ENCODE measurements at regions not wholly inside any gene's neighbourhood (a gene's known extent, or its start where the extent isn't known, plus 50 kb on each side); places are given as distances from the start of the nearest gene placed in this dataset.
A peak's percentile ranks its signal among the peaks of the same experiment; 100 is the strongest.

DNA sequence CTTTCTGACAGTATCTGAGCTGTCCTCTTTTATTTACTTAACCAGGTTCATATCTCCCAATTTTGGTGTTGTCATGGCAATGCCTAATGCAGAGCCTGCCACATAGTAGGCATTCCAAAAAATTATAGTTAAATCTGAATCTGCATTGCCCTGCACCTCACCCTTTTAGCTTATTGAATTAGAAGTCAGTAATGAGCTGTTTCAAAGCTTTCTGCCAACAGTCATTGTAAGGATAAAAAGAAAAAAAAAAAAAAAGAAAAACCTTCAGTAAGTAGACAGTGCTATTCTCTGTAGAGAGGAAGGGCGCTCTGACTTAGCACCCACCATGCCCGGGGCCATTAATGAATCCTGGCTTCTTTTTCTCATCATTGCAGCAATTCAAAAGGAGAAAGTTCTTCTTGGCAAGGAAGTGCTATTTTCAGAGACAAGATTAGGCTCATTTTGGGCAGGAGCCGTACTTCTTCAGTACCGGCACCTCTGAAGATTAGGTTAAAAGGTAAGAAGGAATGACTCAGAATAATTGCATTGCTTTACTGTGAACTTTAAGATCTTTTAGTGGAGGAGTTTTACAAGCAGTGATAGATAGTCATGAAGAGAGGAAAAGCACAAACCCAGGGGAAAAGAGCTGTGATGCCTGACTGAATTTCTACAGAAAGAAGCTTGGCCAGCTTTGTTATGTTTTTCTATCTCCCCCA lies 2041.2 kb upstream of the PIK3C3 start:
- DNase-seq (ENCODE audit: low read depth in 2 of 3, low spot score in 2 of 3): no peak

DNA sequence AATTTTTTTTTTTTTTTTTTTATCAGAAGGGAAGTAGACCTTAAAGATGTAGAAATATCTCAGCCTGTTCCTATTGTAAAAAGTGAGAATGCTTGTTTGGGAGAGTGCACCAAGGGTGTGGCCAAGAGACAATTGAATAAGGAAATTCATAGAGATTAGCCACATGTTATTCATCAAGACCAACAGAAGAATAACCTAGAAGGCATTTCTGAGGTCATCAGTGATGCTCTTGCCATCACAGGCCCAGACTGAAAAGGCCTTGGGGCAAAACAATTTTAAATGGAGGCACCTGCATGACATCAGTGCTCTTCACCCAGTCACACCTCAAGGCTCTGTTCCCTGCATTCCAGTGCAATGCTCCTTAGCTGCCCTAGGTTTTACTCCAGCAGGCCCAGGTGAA lies 2043.3 kb upstream of the PIK3C3 start:
- DNase-seq (ENCODE audit: low read depth in 2 of 3, low spot score in 2 of 3): no peak

DNA sequence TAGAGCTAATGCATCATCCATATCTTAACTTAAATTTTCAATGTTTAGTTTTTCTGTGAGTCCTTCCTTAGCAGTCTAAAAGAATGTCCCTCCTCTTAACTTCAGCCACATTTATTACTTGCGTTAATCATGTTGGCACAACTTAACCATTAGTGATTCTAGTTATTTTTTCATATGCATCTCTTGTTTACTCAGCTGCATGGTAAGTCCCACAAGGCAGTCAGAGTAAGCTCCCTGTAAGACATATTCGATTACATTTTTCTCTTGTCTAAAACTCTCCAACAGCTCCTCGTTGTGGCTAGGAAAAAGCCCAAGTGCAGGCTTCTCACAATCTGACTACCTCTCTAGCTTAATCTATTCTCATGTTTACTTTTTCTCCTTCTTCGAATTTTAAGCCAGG lies 2045.3 kb upstream of the PIK3C3 start:
- no peak for DNase-seq (ENCODE audit: low read depth in 2 of 3, low spot score in 2 of 3)

DNA sequence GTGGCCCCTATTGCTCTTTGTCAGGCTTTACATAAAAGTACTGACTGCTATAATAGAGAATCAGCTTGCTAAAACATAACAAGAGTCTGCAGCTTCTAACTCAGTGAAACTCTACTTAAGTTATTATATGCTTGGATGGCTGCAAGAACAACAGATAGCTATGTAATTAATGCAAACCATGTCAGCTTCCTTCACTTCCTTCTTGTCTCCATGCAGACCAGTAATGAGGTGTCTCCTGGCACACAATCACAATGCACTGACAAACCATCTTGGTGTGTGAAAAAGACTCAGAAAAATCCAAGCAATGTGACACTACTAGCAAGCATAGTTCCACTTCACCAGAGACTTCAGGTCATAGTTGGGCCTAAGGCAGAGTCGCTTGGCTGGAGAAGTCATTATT lies 2068.9 kb upstream of the PIK3C3 start:
- no peak for DNase-seq (ENCODE audit: low read depth in 2 of 3, low spot score in 2 of 3)

DNA sequence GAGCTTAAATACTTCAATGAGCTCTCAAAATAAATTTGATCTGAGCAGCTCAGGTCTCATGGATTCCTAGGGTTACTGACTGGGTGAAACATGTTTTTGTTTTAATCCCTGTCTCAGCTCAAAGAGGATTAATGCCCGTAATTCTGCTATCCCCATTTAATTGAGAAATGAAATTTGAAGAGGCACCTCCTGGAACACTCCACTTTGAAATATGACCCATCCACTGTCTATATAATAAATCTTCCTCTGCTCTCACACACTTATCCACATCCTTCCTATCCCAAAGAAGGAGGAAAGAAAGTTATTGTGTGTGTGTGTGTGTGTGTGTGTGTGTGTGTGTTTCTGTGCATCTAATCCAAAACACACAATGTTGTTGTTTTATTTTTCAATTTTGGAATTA lies 2082.4 kb upstream of the PIK3C3 start:
- DNase-seq (ENCODE audit: low read depth in 2 of 3, low spot score in 2 of 3): no peak

DNA sequence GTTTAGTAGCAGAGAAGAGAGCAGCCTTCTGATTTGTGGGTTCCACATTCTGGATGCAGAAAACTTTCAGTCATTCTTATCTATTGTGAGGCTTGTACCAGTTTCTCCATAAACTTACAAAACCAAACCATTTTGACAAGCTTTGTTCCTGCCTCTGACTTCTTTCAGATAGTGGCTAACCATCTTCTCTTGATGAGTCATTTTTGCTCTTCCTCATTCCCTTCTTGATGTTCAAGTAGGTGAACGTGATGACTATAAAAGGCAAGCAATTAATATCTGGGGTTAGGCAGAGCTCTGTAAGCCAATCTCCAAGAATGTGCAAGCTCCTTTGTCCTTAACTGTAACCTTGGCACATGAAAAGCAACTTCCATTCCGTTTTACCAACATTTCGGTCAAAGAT lies 2083.1 kb upstream of the PIK3C3 start:
- peak in 1 of 3 donors; percentile 11 for DNase-seq (ENCODE audit: low read depth in 2 of 3, low spot score in 2 of 3)

DNA sequence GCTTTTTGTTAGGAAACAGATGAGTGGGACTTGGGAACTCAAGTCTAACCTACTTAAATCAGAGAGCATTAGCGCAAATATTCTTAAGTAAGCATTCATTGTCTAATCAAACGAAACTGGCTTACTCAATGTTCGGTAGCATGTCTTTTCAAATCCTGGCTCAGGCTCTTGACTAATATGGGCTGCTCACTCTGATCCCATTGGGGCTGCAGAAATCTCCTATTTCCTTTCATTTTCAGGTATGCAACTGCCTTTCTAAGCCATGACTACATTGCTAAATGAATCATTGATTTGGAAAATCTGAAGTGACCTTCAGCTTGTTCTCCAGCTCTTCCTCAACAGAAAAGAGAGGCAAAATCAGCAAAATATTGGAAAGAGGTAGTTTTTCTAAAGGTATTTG lies 2084.4 kb upstream of the PIK3C3 start:
- DNase-seq (ENCODE audit: low read depth in 2 of 3, low spot score in 2 of 3): no peak

DNA sequence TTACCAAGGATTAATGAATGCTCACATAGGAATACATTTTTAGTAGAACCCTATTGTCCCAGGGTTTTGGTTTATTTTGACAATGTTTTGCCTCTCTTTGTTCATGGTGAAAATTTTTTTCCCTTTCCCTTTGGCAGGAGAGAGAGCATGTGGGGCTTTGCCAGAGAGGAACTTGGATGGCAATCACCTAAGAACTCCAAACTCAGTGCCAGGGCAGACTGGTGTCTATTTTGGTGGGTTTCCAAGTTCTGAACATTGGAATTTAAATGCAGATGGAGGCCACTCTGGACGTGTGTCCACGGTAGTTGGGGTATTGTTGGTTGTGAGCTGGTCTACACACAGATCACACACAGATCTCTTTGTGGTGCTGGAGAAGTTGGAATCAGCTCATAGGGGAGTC lies 2091.1 kb upstream of the PIK3C3 start:
- DNase-seq (ENCODE audit: low read depth in 2 of 3, low spot score in 2 of 3): no peak

DNA sequence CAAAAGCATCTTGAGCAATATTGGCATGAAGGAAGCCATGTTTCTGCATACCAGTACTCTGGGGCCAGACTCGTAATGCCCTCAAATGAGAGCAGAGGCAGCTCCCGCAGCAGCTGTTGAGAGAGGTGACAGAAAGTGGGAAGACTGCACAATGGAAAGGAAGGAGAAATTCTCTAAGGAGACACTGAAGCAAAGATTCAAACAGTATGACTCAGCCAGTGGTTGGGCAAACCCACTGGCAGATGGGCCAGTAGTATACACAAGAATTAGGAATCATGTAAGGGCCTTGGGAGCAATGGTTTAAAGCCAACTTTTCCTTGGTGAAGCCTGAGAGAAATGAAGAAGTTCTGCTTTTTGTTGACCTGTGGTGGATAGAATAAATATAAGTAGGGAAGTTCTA lies 2092.7 kb upstream of the PIK3C3 start:
- DNase-seq (ENCODE audit: low read depth in 2 of 3, low spot score in 2 of 3): no peak

DNA sequence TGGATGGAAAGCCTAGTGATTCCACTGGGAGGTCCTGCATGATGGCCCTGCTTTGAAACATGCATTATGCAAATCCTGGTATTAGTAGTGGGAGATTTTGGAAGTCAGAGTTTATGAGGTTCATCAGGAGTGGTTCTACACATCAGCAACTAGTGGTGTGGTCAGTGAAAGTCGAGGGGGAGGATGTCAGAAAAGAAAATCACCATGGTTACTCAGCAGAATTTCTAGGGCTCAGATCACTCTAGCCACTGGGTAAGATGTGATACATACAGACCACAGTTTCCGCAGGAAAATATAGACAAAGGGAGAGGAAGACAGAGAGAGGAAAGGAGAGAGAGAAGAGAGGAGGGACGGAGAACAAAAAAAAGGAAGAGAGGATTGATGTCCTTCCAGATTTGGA lies 2100.7 kb upstream of the PIK3C3 start:
- no peak for DNase-seq (ENCODE audit: low read depth in 2 of 3, low spot score in 2 of 3)

DNA sequence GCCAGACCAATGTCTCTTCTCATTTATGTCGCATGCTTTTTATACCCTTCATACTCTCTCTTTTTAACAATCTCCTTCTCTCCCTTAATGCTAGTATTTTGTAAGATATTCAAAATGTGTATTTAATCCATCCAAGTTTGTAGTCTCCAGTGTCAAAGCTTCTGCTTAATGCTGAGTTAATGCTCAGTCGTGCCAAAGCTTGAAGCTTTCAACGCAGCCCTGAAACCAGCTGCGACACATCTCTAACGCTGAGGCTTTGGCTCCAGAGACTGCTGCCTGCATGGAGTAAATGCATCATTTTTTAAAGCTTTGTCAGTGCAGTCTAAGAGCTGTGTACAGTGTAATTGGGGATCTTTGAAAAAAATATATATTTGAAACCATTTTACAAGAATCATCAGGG lies 2108.8 kb upstream of the PIK3C3 start:
- no peak for DNase-seq (ENCODE audit: low read depth in 2 of 3, low spot score in 2 of 3)

DNA sequence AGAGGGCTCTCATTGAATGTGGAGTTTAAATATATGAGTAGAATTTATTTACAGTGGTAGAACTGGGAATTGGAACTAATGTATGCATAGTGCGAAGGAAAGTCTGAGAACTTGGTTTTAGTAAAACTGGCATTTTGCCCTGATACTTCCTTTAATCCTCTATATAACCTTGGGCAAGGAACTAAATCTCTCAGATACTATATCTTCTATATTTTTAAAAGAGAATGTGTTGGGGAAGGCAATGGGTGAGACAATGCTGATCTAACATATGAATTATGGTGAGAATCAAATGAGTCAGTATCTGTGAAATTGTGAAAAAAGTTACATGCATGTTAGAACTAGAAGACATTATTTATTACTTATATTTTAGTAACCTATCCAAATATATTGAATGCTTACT lies 2109.4 kb upstream of the PIK3C3 start:
- no peak for DNase-seq (ENCODE audit: low read depth in 2 of 3, low spot score in 2 of 3)

DNA sequence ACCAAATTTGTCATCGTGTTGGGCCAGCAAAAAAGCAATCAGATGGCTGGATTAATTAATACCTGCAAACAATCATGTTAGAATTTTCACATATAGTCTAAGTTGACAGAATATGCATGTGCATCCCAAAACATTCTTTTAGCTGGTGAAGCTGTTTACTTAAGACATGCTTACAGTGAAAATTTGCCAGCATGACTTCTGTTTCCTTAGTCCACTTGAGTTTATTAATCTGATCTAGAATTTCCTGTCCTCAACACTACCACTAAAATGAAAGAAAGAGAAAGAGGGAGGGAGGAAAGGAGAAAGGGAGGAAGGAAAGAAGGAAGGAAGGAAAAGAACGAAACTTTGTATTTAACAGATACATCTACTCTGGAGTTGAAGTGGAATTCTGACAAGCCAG lies 2109.9 kb upstream of the PIK3C3 start:
- no peak for DNase-seq (ENCODE audit: low read depth in 2 of 3, low spot score in 2 of 3)

DNA sequence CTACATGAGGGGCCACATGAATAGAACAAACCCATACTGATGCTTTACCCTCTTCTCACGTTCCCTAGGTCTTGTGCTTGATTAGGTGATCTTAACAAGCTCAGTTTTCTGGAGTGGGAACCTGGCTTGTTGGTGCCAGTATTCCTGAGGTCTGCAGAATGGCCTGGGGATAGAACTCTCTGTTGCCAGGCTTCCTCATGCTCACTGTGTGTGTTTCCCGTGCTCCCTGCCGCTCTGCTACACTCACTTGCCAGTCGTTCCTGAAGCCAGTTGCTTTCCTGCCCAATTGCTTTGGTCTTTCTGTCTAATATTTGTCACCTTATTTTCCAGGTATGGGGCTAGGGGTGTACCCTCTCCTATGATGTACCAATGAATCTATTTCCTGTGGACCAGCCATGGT lies 2111.5 kb upstream of the PIK3C3 start:
- no peak for DNase-seq (ENCODE audit: low read depth in 2 of 3, low spot score in 2 of 3)

DNA sequence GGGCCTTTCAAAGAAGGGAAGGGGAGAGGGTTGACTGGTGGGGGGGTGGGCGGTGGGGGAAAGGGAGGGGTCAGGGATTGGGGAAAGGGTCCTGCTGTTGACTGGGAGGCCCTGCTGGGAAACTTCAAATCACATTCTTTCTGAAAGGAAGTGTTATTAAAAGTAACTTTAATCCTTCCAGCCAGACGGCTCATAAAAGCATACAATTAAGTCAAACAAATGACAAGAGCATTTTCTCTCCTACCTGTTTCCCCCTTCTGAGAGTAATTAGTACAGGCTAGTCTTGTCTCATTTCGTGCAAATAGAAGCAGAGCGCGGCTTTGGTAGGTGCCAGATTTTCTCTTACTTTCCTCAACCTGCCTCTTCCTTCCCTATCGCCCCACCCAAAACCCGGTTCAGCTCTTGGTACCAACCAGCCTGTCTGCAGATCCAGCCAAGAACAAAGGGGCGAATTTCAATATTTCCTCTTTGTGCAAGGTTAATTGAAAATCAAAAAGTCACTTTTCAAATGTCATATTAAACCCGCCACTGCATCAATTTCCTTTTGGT lies 2112.6 kb upstream of the PIK3C3 start:
- DNase-seq (ENCODE audit: low read depth in 2 of 3, low spot score in 2 of 3): no peak

DNA sequence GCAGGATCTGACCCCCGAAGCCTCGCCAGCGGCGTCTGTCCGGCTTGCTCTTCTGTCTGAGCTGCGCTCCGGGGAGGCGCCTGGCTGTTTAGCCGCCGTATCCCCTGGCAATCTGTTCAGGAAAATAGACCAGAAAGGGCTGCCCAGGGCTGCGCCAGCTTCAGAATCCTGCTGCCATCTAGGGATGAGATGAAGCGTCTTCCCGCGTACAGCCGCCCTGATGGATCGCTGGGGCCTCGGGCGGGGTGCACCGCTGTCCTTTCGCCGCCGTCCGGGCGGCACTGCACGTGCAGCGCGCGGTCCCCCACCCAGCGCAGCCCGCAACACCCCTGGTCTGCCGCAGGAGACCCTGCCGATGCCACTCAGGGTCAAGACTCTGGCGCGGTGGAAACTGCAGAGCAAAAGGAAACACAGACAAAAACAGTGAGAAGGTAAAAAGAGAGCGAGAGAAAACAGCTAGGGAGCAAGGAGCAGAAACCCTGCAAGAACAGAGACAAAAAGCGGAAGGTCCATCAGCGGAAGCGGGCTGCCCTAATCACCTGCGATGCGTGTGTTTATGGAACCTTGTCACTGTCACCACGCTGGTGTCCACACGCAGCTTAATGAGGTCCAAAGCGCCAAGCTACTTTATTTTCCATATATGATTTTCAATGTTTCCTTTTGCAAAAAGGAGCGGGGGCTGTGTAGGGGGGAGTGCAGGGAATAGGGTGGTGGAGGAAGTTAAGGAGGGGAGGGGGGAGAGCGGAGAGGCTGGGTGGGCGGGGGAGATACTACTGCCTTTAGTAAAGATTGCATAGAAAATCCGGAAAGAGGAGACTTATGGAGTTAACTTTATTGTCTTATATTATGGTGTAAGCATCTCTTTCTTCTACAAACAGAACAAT lies 2113.3 kb upstream of the PIK3C3 start:
- DNase-seq (ENCODE audit: low read depth in 2 of 3, low spot score in 2 of 3): peak in 2 of 3 donors; percentile 21 to 40

DNA sequence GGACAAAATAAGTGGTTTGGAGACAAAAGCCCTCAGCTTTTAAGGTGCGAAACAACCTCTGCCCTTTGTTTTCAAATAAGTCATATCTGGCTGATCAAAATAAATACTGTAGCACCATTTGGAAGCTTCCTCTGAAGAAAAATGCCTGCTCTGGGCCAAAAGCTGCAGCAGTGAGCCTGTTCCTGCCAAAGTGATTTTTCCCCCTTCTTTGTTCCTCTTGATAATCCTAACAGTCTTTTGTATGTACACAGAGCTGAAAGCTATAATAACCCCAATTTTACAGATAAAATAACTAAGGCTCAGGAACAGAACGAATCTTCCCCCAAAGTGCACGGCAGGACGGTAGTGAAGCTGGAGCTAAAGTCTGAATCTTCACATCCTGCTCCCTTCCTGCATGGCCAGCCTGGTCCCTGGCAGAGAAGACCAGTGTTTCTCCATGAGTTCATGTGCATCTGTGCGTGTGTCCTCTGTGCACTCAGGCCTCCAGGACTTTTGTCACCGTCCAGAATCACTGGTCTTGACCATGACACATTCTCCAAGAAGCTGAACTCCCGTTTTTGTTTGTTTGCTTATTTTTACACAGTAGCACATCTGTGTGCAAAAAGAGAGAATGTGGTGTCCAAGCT lies 2114.1 kb upstream of the PIK3C3 start:
- no peak for DNase-seq (ENCODE audit: low read depth in 2 of 3, low spot score in 2 of 3)

DNA sequence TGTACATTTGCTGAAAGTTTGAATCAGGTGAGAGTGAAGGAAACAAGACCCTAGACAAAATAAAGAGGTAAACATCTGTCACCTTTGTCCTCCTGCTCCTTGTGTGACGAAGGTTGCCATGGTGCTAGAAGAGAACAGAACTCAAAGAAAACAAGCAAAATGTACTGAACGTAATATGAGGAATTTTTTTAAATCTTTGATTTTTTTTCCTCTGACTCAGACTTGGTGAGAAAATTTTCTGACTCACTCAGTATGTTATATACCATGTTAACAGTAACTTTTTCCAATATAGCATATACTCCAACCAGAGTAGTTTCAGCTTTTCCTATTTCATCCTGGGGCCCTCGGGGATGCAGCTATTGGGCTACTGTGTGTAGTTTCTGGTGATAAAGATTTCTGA lies 2114.6 kb upstream of the PIK3C3 start:
- no peak for DNase-seq (ENCODE audit: low read depth in 2 of 3, low spot score in 2 of 3)

DNA sequence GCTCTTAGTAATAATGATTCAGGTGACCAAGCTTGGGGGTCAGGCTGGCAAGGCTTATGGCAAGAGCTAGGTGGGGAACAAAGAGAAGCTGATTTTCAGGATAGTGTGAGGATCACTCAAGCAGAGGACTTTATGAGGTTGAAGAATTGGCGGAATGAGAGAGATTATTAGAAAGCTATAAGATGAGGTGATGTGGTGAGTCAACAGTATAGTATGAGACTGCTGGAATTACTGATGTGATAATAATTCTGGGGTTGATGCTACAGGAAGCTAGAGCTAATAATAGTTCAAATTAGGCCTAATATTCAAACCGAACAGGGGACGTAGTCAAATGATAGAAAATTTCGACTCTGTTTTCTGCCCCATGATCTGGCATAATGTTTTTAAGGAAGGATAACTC lies 2115.3 kb upstream of the PIK3C3 start:
- no peak for DNase-seq (ENCODE audit: low read depth in 2 of 3, low spot score in 2 of 3)

DNA sequence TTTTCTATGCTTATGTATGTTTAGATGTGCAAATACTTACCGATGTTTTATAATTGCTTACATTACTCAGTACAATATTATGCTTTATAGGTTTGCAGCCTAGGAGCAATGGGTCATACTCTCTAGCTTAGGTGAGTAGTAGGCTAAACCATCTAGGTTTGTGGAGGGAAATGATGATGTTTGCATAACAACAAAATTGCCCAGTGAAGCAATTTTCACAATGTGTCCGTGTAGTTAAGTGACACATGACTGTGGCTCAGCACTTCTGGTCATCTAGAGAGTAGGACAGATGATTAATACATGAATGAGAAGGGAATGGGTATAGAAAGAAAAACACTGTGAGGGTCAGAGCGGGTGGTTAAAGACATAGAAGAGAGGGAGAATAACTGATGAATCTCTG lies 2116.2 kb upstream of the PIK3C3 start:
- DNase-seq (ENCODE audit: low read depth in 2 of 3, low spot score in 2 of 3): no peak

DNA sequence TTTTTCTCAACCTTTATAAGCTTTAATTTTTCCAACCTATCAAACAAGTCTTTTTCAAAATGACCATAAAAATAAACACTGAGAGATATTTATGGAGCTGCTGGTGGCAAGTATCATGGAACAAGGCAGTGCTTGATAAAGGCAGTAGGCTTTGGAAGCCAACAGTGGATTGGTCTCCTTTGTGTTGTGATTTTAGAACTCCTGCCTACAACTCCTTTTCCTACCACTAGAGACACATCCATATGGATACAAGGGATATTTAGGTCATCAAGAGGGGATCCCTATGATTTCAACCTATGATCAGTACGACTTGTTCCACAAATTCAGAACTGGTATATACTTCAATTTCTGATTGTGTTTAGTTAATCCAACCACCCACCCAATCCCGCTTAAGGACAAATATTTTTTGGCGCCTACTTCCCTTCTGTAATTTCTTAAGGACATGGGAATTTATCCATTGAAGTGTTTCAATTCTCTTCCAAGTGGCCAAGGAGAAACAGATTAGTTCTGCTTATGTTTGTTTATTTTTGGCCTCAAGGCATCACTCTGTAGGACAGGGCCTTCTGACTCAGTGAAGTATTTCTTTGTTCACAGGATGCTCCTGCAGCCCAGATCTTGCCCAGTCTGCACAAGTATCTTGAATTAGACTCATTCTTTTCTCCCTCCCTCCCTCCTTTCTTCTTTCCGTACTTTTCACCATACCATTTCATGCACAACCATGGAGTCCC lies 2119.6 kb upstream of the PIK3C3 start:
- DNase-seq (ENCODE audit: low read depth in 2 of 3, low spot score in 2 of 3): no peak
